ENCODE measurements at regions not wholly inside any gene's neighbourhood (a gene's known extent, or its start where the extent isn't known, plus 50 kb on each side); places are given as distances from the start of the nearest gene placed in this dataset.

GRCh38 chr12:73950507-73950906, 587.1 kb upstream of the ATXN7L3B start:
- no peak overlapping the region for H3K27ac Mint-ChIP-seq
- TF ChIP-seq, protein P1, sequence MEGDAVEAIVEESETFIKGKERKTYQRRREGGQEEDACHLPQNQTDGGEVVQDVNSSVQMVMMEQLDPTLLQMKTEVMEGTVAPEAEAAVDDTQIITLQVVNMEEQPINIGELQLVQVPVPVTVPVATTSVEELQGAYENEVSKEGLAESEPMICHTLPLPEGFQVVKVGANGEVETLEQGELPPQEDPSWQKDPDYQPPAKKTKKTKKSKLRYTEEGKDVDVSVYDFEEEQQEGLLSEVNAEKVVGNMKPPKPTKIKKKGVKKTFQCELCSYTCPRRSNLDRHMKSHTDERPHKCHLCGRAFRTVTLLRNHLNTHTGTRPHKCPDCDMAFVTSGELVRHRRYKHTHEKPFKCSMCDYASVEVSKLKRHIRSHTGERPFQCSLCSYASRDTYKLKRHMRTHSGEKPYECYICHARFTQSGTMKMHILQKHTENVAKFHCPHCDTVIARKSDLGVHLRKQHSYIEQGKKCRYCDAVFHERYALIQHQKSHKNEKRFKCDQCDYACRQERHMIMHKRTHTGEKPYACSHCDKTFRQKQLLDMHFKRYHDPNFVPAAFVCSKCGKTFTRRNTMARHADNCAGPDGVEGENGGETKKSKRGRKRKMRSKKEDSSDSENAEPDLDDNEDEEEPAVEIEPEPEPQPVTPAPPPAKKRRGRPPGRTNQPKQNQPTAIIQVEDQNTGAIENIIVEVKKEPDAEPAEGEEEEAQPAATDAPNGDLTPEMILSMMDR (conservative IDR thresholded peaks at IDR 0.05), result no peak
- H3K4me1 Mint-ChIP-seq (ENCODE audit: unreplicated experiment), result no peaks in the 10 kb centered on the region
- no peak for DNase-seq (ENCODE audit: extremely low spot score, unreplicated experiment)
- no peaks in the 10 kb centered on the region for H3K36me3 Mint-ChIP-seq
- H3K27me3 Mint-ChIP-seq, result no peaks in the 10 kb centered on the region
- H3K9me3 Mint-ChIP-seq, result no peaks in the 10 kb centered on the region
- H3K4me3 Mint-ChIP-seq, result no peak overlapping the region

GRCh38 chr12:73951956-73952703, 585.5 kb upstream of the ATXN7L3B start:
- H3K27me3 Mint-ChIP-seq, result no peaks in the 10 kb centered on the region
- no peak overlapping the region for H3K27ac Mint-ChIP-seq

GRCh38 chr12:73964641-73965040, 573.0 kb upstream of the ATXN7L3B start:
- H3K27me3 Mint-ChIP-seq, result no peaks in the 10 kb centered on the region
- no peaks in the 10 kb centered on the region for H3K9me3 Mint-ChIP-seq
- H3K36me3 Mint-ChIP-seq, result no peaks in the 10 kb centered on the region
- no peak for DNase-seq (ENCODE audit: extremely low spot score, unreplicated experiment)
- no peak overlapping the region for H3K4me3 Mint-ChIP-seq
- no peak overlapping the region for H3K27ac Mint-ChIP-seq
- no peaks in the 10 kb centered on the region for H3K4me1 Mint-ChIP-seq (ENCODE audit: unreplicated experiment)
- TF ChIP-seq, protein P1 (conservative IDR thresholded peaks at IDR 0.05), result no peak

More at GRCh38 chr12:73951956-73952703, 585.5 kb upstream of the ATXN7L3B start:
- Mint-ChIP-seq H3K36me3 (no peaks in the 10 kb centered on the region), H3K4me3 (no peak overlapping the region), H3K4me1 (ENCODE audit: unreplicated experiment) (no peaks in the 10 kb centered on the region), H3K9me3 (no peaks in the 10 kb centered on the region)
- no peak for DNase-seq (ENCODE audit: extremely low spot score, unreplicated experiment)
- TF ChIP-seq, protein P1 (conservative IDR thresholded peaks at IDR 0.05), result no peak

DNA sequence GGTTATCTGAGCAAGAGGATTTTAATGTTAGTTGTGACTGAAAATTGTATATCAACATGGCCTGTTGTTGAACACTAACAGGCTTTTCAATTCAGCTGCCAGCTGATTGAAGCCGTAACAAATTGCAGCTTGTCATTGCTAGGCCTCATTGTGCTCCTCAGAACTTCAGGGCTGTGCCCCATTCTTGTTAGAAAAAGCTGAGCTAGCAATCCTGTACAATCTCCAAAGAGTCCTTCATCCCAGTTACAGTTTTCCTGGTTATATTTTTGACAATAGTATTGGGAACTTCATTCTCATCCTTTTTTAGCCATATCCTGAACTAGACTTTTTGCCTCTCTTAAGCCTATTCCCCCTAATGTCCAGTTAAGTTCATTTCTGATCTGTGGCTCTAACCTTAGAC, 564.1 kb upstream of the ATXN7L3B start:
- Mint-ChIP-seq H3K27ac (no peak overlapping the region), H3K9me3 (no peaks in the 10 kb centered on the region), H3K4me1 (ENCODE audit: unreplicated experiment) (peaks cover 4% of the 10 kb centered on the region), H3K27me3 (no peaks in the 10 kb centered on the region), H3K36me3 (no peaks in the 10 kb centered on the region), H3K4me3 (no peak overlapping the region)
- TF ChIP-seq, protein P1 (conservative IDR thresholded peaks at IDR 0.05), result no peak
- no peak for DNase-seq (ENCODE audit: extremely low spot score, unreplicated experiment)

DNA sequence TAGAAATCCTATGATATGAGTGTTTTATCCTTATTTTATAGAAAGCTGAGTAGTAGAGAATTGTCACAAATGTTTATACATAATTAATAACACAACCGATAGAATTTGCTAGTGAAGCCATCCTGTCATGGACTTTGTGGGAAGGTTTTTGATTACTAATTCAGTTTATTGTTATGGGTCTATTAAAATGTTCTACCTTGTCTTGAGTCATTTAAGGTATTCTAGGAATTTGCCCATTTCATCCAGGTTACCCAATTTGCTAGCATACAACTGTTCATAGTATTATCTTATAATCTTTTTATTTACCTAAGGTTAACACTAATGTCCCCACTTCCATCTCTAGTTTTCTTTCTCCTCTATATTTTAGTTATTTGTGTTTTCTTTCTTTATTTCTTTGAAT, 553.1 kb upstream of the ATXN7L3B start:
- Mint-ChIP-seq H3K27ac (no peak overlapping the region), H3K4me3 (no peak overlapping the region), H3K4me1 (ENCODE audit: unreplicated experiment) (no peaks in the 10 kb centered on the region), H3K9me3 (peaks cover 8% of the 10 kb centered on the region), H3K27me3 (no peaks in the 10 kb centered on the region), H3K36me3 (no peaks in the 10 kb centered on the region)
- no peak for DNase-seq (ENCODE audit: extremely low spot score, unreplicated experiment)
- TF ChIP-seq, protein P1 (conservative IDR thresholded peaks at IDR 0.05), result no peak

Data from type B pancreatic cell (in vitro differentiated cells).